ENCODE measurements at regions not wholly inside any gene's neighbourhood (a gene's known extent, or its start where the extent isn't known, plus 50 kb on each side); places are given as distances from the start of the nearest gene placed in this dataset.

- TF ChIP-seq CTCF (IDR thresholded peaks at IDR 0.05; ENCODE audit: insufficient read depth, low read length), result no peak
- TF ChIP-seq, protein P1, sequence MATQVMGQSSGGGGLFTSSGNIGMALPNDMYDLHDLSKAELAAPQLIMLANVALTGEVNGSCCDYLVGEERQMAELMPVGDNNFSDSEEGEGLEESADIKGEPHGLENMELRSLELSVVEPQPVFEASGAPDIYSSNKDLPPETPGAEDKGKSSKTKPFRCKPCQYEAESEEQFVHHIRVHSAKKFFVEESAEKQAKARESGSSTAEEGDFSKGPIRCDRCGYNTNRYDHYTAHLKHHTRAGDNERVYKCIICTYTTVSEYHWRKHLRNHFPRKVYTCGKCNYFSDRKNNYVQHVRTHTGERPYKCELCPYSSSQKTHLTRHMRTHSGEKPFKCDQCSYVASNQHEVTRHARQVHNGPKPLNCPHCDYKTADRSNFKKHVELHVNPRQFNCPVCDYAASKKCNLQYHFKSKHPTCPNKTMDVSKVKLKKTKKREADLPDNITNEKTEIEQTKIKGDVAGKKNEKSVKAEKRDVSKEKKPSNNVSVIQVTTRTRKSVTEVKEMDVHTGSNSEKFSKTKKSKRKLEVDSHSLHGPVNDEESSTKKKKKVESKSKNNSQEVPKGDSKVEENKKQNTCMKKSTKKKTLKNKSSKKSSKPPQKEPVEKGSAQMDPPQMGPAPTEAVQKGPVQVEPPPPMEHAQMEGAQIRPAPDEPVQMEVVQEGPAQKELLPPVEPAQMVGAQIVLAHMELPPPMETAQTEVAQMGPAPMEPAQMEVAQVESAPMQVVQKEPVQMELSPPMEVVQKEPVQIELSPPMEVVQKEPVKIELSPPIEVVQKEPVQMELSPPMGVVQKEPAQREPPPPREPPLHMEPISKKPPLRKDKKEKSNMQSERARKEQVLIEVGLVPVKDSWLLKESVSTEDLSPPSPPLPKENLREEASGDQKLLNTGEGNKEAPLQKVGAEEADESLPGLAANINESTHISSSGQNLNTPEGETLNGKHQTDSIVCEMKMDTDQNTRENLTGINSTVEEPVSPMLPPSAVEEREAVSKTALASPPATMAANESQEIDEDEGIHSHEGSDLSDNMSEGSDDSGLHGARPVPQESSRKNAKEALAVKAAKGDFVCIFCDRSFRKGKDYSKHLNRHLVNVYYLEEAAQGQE (IDR thresholded peaks at IDR 0.05; ENCODE audit: insufficient replicate concordance, low read depth), result no peak
- no peak for TF ChIP-seq POLR2AphosphoS5 (IDR thresholded peaks at IDR 0.05; ENCODE audit: low read depth)
These were observed 365.7 kb downstream of the RBM43 start for GRCh38 chr2:150895968-150896367.
